HG02885 (cell line): ENCODE measurements at regions not wholly inside any gene's neighbourhood (a gene's known extent, or its start where the extent isn't known, plus 50 kb on each side); places are given as distances from the start of the nearest gene placed in this dataset.

Experiments used
- ATAC-seq: cut with Tn5 transposase; IDR thresholded peaks from one replicate; pipeline ENCODE4 v1.9.1; 2021; ENCODE audit warnings: mild to moderate bottlenecking; ENCODE audit not compliant: unreplicated experiment, poor library complexity

DNA sequence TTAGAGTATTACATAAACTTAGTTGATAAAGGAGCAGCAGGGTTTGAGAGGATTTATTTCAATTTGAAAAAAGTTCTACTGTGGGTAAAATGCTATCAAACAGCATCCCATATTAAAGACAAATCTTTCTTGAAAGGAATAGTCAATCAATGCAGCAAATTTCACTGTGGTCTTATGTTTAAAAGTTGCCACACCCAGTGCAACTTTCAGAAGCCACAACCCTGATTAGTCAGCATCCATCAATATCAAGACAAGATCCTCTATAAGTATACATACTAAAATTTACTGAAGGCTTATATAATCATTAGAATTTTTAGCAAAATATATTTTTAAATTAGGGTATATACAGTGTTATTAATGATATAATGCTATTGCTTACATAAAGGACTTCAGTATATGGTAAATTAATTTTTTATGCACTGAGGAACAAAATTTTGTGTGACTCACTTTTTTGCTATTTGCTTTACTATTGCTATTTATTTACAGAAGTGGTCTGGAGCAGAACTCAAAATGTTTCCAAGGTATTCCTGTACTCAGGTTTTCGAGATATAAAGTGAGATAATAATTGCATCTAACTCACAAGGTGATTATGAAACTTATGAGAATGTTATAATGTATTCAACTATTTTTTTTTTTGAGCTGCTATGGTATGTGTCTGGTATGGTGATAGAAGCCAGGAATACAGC lies 1127.6 kb downstream of the ADGRL3 start:
- ATAC-seq, result no peak

GRCh38 chr4:62324215-62324614 lies 1124.1 kb downstream of the ADGRL3 start:
- ATAC-seq, result no peak

DNA sequence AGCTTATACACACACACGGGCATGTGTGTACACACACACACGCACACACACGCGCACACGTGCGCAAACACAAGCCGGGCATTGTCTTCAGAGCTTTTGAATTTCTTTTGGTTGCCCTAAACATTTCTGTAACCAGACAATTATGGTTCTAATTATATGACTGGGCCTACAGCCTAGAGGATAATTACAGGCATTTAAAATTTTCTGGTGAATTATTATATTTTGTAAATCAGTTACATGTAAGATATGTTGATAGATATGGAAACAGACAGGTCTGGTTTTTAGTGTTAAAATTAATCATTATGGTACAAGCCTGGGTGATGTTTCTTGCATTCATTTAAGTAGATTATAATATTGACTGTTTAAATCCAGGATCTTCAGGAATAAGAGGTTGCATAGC lies 1120.5 kb downstream of the ADGRL3 start:
- ATAC-seq, result no peak

DNA sequence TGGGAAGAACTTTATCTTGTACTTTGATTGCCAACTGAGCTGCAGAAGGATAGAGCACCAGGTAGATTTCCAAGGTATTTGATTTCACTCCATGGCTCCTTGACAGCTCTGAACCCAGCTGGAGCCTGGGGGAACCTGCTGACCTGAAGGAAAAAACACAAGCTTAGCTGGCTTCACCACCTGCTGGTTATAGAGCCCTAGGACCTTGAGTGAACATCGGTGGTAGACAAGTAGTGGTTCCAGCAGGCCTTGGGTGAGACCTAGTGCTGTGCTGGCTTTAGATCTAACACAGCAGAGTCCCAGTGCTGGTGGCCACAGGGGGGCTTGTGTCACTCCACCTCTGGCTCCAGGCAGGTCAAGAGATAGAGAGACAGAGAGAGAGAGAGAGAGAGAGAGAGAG lies 1102.6 kb downstream of the ADGRL3 start:
- no peak for ATAC-seq

- ATAC-seq, result no peak
Measured at GRCh38 chr4:62301500-62301899, 1101.4 kb downstream of the ADGRL3 start.

- ATAC-seq, result no peak
Measured at GRCh38 chr4:62293551-62293950, 1093.4 kb downstream of the ADGRL3 start.

- no peak for ATAC-seq
Measured at GRCh38 chr4:62292911-62293310, 1092.8 kb downstream of the ADGRL3 start.

- ATAC-seq, result no peak
Measured at GRCh38 chr4:62288808-62289541, 1088.8 kb downstream of the ADGRL3 start.

DNA sequence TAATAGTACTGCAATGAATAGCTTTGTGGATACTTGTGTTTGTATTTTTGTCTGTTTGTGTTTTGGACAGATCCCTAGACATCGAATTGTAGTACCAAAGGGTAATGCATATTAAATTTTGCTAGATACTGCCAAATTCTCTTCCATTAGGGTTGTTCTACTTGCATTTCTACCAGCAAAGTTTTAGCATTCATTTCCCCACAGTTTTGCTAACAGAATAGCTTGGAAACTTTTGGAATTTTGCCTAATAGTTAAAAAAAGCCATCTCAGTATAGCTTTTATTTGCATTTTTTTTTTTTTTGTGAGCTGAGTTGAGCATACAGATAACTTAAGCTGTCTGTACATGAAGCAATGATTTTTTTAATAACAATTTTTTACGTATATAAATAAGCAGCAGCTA lies 1084.9 kb downstream of the ADGRL3 start:
- ATAC-seq, result no peak

DNA sequence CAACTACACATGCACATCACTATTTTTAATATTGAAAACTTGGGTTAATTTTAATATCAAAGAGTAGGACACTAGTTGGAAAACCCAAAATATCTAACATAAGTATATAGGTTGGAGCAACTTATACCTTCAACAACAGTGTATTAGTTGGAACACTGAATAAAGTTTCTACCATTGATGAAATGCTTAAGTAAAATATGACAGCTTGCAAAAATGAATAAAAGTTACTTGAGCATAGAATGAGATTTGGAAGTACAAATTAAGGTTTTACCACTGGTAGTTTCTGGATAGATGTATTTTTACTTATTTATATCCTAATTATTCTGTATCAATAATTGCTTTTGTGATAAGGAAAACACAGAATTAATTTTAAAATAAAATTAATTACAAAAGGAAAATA lies 1079.6 kb downstream of the ADGRL3 start:
- ATAC-seq, result no peak

DNA sequence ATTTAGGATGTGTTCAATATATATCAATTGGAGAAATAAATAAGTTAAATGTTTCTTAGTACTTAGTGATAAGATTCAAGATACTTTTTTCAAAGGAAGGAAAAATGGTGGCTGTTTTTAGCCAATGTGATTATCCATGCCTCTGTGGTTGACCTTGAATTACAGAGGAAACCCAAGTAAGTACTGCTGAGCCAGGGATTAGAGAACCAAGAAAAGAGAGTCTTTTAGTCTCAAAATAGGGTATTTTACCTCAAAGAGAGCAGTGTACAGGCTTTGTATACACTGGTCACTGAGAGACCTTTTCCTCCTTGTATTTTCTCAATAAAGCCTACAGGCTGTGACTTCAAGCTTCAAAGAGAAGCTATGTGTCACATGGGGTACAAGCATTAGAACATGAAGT lies 1075.3 kb downstream of the ADGRL3 start:
- no peak for ATAC-seq

GRCh38 chr4:62274782-62275181 lies 1074.7 kb downstream of the ADGRL3 start:
- ATAC-seq, result no peak

GRCh38 chr4:62271107-62271506 lies 1071.0 kb downstream of the ADGRL3 start:
- ATAC-seq, result no peak

DNA sequence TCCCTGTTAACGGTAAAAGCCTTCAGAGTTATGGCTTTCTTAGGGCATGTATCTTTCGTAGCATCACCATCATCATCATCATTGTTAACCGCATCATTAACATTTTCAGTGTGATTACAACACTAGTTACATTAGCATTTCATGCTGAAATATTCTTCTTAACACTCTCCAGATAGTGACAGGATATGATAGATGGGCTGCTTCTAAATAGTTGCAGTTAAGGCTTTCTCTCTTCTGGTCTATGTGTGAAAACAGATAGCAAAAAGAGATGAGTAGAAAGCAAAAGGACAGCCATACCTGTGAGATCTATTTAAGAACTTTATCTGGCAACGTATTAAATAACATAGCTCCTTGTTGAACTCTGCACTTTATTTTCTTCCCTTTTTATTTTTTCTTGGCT lies 1069.8 kb downstream of the ADGRL3 start:
- no peak for ATAC-seq

- no peak for ATAC-seq
Measured at GRCh38 chr4:62263454-62263853, 1063.3 kb downstream of the ADGRL3 start.

DNA sequence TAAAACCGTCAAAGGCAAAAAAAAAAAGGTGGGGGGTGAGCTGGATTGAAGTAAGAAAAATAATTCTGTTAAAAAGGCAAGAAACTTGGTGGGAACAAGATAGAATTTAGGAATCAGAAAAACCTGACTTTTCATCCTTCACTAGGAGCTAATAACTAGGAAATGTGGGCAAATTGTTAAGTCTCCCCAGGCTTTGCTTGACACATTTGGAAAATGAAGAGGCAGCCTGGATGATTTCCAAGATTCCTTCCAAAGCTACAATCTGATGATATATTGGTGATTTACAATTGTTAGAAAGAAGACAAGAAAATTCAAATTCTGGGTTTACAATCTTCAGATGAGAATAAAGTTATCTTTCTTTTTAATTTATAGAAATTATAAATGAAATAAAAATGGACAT lies 1062.5 kb downstream of the ADGRL3 start:
- ATAC-seq, result no peak

- ATAC-seq, result no peak
Measured at GRCh38 chr4:62260254-62260653, 1060.1 kb downstream of the ADGRL3 start.

DNA sequence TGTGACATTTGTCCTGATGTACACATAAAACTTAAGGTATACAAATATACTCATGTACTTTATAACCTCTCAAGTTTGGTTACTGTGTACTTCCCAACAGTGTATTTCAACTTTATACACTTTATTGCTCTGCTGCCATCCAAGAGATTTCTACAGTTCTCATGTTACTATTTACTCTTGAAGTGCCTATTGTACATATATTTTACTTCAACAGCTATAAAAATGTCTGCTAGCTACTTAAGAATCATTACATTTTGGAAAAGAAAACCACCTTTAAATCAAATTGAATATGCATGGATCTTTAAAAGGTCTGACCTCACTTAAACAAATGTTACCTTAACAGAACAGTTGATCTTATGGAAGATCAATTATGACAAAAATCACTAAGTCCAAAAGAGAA lies 1056.4 kb downstream of the ADGRL3 start:
- ATAC-seq, result no peak

DNA sequence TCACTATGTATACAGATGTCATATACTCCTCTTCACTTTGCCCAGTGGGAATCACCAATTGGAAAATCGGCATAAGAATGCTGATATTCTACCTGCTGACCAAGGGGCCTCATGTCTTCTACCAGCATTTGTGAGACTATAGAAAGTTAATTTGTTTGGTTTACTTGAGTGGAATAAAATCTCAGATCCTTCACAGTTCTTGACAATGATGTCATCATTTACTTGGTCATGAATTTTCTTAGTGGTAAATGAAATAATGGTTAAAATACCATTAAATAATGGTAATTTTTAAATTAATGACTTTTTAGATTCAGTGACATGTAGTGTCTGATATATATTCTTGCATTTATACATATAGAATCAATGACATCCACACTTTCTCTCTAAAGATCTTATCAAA lies 1052.6 kb downstream of the ADGRL3 start:
- ATAC-seq, result no peak

- no peak for ATAC-seq
Measured at GRCh38 chr4:62250100-62250499, 1050.0 kb downstream of the ADGRL3 start.

GRCh38 chr4:62243895-62244294 lies 1043.8 kb downstream of the ADGRL3 start:
- no peak for ATAC-seq

DNA sequence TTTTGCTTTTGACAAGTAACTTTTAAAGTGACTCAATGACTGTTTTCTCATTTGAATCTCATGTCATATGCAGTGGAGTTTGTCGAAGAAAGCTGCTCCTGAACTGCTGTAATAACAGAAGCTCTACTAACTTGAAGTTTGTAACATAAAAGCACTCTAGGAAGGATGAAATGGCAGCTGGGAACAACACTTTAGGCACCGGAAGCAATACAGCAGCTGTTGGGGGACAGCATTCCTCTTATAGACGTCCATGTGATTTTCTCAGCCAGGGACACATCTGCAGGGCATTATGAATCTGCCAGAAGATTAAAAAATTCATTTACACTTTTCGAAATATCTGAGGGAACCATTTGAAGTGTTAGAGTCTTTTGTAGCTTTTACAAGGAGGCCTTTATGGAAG lies 1035.8 kb downstream of the ADGRL3 start:
- no peak for ATAC-seq
